Karpas-422 (cell line): ENCODE measurements at regions not wholly inside any gene's neighbourhood (a gene's known extent, or its start where the extent isn't known, plus 50 kb on each side); places are given as distances from the start of the nearest gene placed in this dataset.

ENCODE experiments used
- DNase-seq: peaks from one replicate; pipeline ENCODE4 v3.0.0-alpha.2; 2015
- H2AFZ ChIP-seq: fragments of 200-600 bp; sonication (generic); 2 replicates; pipeline ENCODE4 v1.6.1; 2014; ENCODE audit warnings: antibody characterized with exemption, low read length, mixed read lengths
- H3K27ac ChIP-seq: fragments of 200-600 bp; sonication (generic); 2 replicates; pipeline ENCODE4 v1.5.1; 2014; ENCODE audit warnings: mild to moderate bottlenecking, low read length, moderate library complexity
- H3K27me3 ChIP-seq: fragments of 200-600 bp; sonication (generic); 2 replicates; pipeline ENCODE4 v1.6.1; 2014; ENCODE audit warnings: low read length, mixed read lengths
- H3K36me3 ChIP-seq: fragments of 200-600 bp; sonication (generic); 2 replicates; pipeline ENCODE4 v1.6.1; 2014; ENCODE audit warnings: low read length, mixed read lengths; ENCODE audit not compliant: insufficient read depth
- H3K4me1 ChIP-seq: fragments of 200-600 bp; sonication (generic); 2 replicates; pipeline ENCODE4 v1.6.1; 2014; ENCODE audit warnings: mild to moderate bottlenecking, low read length, mixed read lengths
- H3K4me2 ChIP-seq: fragments of 200-600 bp; sonication (generic); 2 replicates; pipeline ENCODE4 v1.6.1; 2014; ENCODE audit warnings: low read length, low read depth, mild to moderate bottlenecking; ENCODE audit not compliant: poor library complexity, severe bottlenecking
- H3K4me3 ChIP-seq: fragments of 200-600 bp; sonication (generic); 2 replicates; pipeline ENCODE4 v1.5.1; 2014; ENCODE audit warnings: mild to moderate bottlenecking, antibody characterized with exemption, low read length, mixed read lengths
- H3K79me2 ChIP-seq: fragments of 200-600 bp; sonication (generic); 2 replicates; pipeline ENCODE4 v1.6.1; 2014; ENCODE audit warnings: mild to moderate bottlenecking, low read length, mixed read lengths
- H3K9ac ChIP-seq: fragments of 200-600 bp; sonication (generic); 2 replicates; pipeline ENCODE4 v1.6.0; 2014; ENCODE audit warnings: low read length
- H3K9me2 ChIP-seq: fragments of 200-600 bp; sonication (generic), shearing (Covaris generic); replicated peaks from 2 replicates; pipeline ENCODE4 v1.6.0; 2014; ENCODE audit warnings: mild to moderate bottlenecking, low read length, moderate library complexity; ENCODE audit not compliant: insufficient read depth
- H3K9me3 ChIP-seq: fragments of 300-700, 200-600 bp; sonication (generic); 2 replicates; pipeline ENCODE4 v1.6.1; 2014; ENCODE audit warnings: low read length, mixed read lengths
- H4K20me1 ChIP-seq: fragments of 200-600 bp; sonication (generic); 2 replicates; pipeline ENCODE4 v1.6.1; 2014; ENCODE audit warnings: mild to moderate bottlenecking, antibody characterized with exemption, low read length, low read depth; ENCODE audit not compliant: insufficient read depth

- Histone ChIP-seq H3K4me1 (no peaks in the 10 kb centered on the region), H2AFZ (no peak overlapping the region), H3K4me3 (no peak overlapping the region), H3K4me2 (no peak overlapping the region), H3K79me2 (no peaks in the 10 kb centered on the region), H3K36me3 (no peaks in the 10 kb centered on the region), H3K27ac (no peak overlapping the region), H3K9me3 (no peaks in the 10 kb centered on the region), H3K27me3 (no peaks in the 10 kb centered on the region), H3K9me2 (no peaks in the 10 kb centered on the region), H3K9ac (no peak overlapping the region), H4K20me1 (no peaks in the 10 kb centered on the region)
- DNase-seq: no peak
These were observed 111.0 kb downstream of the MRPL14 start for GRCh38 chr6:44016131-44016870.

- Histone ChIP-seq H3K27ac (no peak overlapping the region), H3K4me2 (no peak overlapping the region), H3K9me2 (no peaks in the 10 kb centered on the region), H3K27me3 (no peaks in the 10 kb centered on the region), H3K4me3 (no peak overlapping the region), H3K9me3 (no peaks in the 10 kb centered on the region), H4K20me1 (no peaks in the 10 kb centered on the region), H3K9ac (no peak overlapping the region), H3K79me2 (no peaks in the 10 kb centered on the region), H3K36me3 (no peaks in the 10 kb centered on the region), H2AFZ (no peak overlapping the region), H3K4me1 (no peaks in the 10 kb centered on the region)
- no peak for DNase-seq
These were observed 115.2 kb downstream of the MRPL14 start for GRCh38 chr6:44012078-44012493.

- Histone ChIP-seq H4K20me1 (no peaks in the 10 kb centered on the region), H3K36me3 (no peaks in the 10 kb centered on the region), H3K27me3 (no peaks in the 10 kb centered on the region), H3K9ac (no peak overlapping the region), H3K27ac (no peak overlapping the region), H3K9me2 (no peaks in the 10 kb centered on the region), H3K4me1 (no peaks in the 10 kb centered on the region), H2AFZ (no peak overlapping the region), H3K79me2 (no peaks in the 10 kb centered on the region), H3K4me3 (no peak overlapping the region), H3K4me2 (no peak overlapping the region), H3K9me3 (no peaks in the 10 kb centered on the region)
- no peak for DNase-seq
These were observed 115.8 kb downstream of the MRPL14 start for GRCh38 chr6:44011350-44011920.

DNA sequence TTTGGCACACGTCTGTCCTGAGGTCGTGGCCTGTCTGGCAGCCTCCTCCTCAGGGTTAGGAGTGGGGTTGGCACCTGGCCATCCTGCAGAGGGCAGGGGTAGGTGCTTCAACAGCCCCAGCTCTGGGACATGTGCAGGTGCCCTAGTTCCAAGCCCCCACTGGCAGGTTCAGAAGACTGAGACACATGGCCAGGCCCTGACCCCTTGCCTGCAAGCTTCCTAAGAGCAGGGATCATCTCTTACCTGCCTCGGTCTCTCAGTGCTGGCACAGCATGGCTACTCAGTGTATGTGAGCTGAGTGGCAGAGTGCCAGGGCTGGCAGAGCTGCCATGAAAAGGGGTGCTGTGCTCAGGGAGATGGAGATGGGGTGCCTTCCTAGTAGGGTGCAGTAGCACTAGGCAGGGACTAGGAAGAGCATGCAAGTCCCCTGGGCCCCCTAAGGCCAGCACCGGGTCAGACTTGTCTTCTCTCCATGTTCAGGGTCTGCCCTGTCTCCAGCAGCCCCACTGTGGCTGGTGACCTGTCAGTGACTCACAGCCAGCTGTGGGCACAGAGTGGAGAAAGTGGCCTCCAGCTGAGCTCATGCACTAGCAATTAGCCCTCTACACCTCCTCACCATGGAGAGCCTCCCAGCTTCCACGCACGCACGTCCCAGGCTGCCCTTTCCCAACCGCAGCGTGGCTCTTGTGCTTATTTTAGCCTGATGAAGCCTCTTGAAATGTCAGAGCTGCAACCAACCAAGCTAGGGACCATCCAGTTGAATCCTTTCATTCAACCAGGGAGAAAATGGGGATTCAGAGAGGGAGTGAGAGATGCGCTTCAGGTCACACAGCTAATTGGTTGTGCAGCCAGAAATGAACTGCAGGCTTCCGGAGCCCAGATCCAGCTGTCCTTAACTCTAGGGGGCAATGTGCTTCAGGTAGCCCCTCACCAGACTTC, 116.6 kb downstream of the MRPL14 start:
- H3K4me3 ChIP-seq: no peak overlapping the region
- no peak overlapping the region for H3K4me2 ChIP-seq
- no peak overlapping the region for H2AFZ ChIP-seq
- H3K36me3 ChIP-seq: no peaks in the 10 kb centered on the region
- 0 out of 2 replicates have a peak, but pooled peaks cover 7% of the 10 kb centered on the region for H4K20me1 ChIP-seq
- H3K9ac ChIP-seq: no peak overlapping the region
- H3K9me3 ChIP-seq: no peaks in the 10 kb centered on the region
- no peak for DNase-seq
- H3K4me1 ChIP-seq: no peaks in the 10 kb centered on the region
- no peak overlapping the region for H3K27ac ChIP-seq
- H3K9me2 ChIP-seq: no peaks in the 10 kb centered on the region
- no peaks in the 10 kb centered on the region for H3K27me3 ChIP-seq
- no peaks in the 10 kb centered on the region for H3K79me2 ChIP-seq

- Histone ChIP-seq H3K4me1 (peaks cover 4% of the 10 kb centered on the region; the same call in 1 of the 2 replicates), H3K27me3 (no peaks in the 10 kb centered on the region), H3K4me2 (no peak overlapping the region), H3K79me2 (no peaks in the 10 kb centered on the region), H3K27ac (no peak overlapping the region), H3K4me3 (no peak overlapping the region), H2AFZ (no peak overlapping the region), H4K20me1 (0 out of 2 replicates have a peak, but pooled peaks cover 15% of the 10 kb centered on the region), H3K36me3 (no peaks in the 10 kb centered on the region), H3K9ac (no peak overlapping the region), H3K9me3 (no peaks in the 10 kb centered on the region), H3K9me2 (no peaks in the 10 kb centered on the region)
- no peak for DNase-seq
These were observed 117.6 kb downstream of the MRPL14 start for GRCh38 chr6:44009425-44010321.

- DNase-seq: no peak
- Histone ChIP-seq H3K4me3 (no peak overlapping the region), H3K36me3 (no peaks in the 10 kb centered on the region), H3K9me2 (no peaks in the 10 kb centered on the region), H3K27me3 (no peaks in the 10 kb centered on the region), H3K9me3 (no peaks in the 10 kb centered on the region), H3K79me2 (no peaks in the 10 kb centered on the region), H3K9ac (no peak overlapping the region), H2AFZ (no peak overlapping the region), H4K20me1 (peaks cover 16% of the 10 kb centered on the region; the same call in 1 of the 2 replicates), H3K4me1 (peaks cover 5% of the 10 kb centered on the region; the same call in 1 of the 2 replicates), H3K27ac (no peak overlapping the region), H3K4me2 (no peak overlapping the region)
These were observed 118.4 kb downstream of the MRPL14 start for GRCh38 chr6:44008821-44009370.

GRCh38 chr6:44007818-44008621, 119.2 kb downstream of the MRPL14 start:
- no peak overlapping the region for H3K27ac ChIP-seq
- H3K4me2 ChIP-seq: no peak overlapping the region
- H4K20me1 ChIP-seq: peaks cover 16% of the 10 kb centered on the region; the same call in 1 of the 2 replicates
- no peak overlapping the region for H2AFZ ChIP-seq
- H3K4me1 ChIP-seq: peaks cover 5% of the 10 kb centered on the region; the same call in 1 of the 2 replicates
- H3K36me3 ChIP-seq: no peaks in the 10 kb centered on the region
- no peaks in the 10 kb centered on the region for H3K9me2 ChIP-seq
- DNase-seq: no peak
- H3K9ac ChIP-seq: no peak overlapping the region
- no peaks in the 10 kb centered on the region for H3K27me3 ChIP-seq
- H3K4me3 ChIP-seq: no peak overlapping the region
- H3K79me2 ChIP-seq: no peaks in the 10 kb centered on the region
- H3K9me3 ChIP-seq: no peaks in the 10 kb centered on the region
